ENCODE measurements at regions not wholly inside any gene's neighbourhood (a gene's known extent, or its start where the extent isn't known, plus 50 kb on each side); places are given as distances from the start of the nearest gene placed in this dataset.

GRCh38 chr2:81991282-81991681 lies 1686.7 kb upstream of the LRRTM1 start:
- Histone ChIP-seq H3K27me3 (no peaks in the 10 kb centered on the region), H3K36me3 (no peaks in the 10 kb centered on the region), H3K4me1 (no peaks in the 10 kb centered on the region), H3K4me3 (no peak overlapping the region), H3K9me3 (replicated peaks) (no peaks in the 10 kb centered on the region), H3K27ac (no peak overlapping the region)
- DNase-seq = no peak

- no peaks in the 10 kb centered on the region for H3K9me3 ChIP-seq (replicated peaks)
- no peaks in the 10 kb centered on the region for H3K36me3 ChIP-seq
- H3K27ac ChIP-seq = no peak overlapping the region
- H3K4me3 ChIP-seq = no peak overlapping the region
- H3K4me1 ChIP-seq = no peaks in the 10 kb centered on the region
- 0 out of 2 replicates have a peak, but pooled peaks cover 4% of the 10 kb centered on the region for H3K27me3 ChIP-seq
- no peak for DNase-seq
These were observed 1682.8 kb upstream of the LRRTM1 start for GRCh38 chr2:81987370-81987769.

DNA sequence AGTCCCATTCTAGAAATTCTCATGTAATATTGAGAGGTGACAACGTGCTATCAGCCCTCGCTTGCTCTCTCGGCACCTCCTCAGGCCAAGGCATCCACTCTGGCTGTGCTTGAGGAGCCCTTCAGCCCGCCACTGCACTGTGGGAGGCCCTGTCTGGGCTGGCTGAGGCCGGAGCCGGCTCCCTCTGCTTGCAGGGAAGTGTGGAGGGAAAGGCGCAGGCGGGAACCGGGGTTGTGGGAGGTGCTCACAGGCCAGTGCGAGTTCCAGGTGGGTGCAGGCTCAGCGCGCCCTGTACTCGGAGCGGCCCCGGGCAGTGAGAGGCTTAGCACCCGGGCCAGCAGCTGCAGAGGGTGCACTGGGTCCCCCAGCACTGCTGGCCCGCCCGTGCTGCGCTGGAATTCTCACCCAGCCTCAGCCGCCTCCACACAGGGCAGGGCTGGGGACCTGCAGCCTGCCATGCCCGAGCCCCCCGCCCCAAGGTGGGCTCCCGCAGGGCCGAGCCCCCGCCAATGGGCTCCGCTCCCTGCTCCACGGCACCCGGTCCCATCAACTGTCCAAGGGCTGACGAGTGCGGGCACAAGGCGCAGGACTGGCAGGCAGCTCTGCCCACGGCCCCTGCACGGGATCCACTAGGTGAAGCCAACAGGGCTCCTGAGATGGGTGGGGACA lies 1680.6 kb upstream of the LRRTM1 start:
- H3K27ac ChIP-seq = no peak overlapping the region
- DNase-seq = no peak
- no peaks in the 10 kb centered on the region for H3K36me3 ChIP-seq
- no peaks in the 10 kb centered on the region for H3K4me1 ChIP-seq
- H3K9me3 ChIP-seq (replicated peaks) = no peaks in the 10 kb centered on the region
- H3K4me3 ChIP-seq = no peak overlapping the region
- 0 out of 2 replicates have a peak, but pooled peaks cover 4% of the 10 kb centered on the region for H3K27me3 ChIP-seq

DNA sequence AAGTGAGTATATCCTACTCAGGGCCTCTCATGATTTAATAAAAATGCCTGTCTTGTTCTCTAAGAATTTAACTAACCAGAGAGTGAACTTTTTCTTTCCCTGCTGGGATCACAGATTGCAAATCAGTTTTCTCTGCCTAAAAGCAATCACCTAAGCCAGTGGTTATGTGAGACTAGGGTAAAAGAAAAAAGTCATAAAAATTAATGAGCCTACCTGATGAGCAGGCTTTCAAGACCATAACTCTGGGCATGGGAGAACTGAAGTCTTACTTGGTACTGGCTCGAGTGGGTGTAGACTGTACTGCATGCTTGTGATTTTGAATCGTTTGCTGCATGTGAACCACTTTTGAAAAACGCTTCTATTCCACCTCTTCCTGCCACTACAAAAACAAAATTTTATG lies 1677.0 kb upstream of the LRRTM1 start:
- no peak for DNase-seq

DNA sequence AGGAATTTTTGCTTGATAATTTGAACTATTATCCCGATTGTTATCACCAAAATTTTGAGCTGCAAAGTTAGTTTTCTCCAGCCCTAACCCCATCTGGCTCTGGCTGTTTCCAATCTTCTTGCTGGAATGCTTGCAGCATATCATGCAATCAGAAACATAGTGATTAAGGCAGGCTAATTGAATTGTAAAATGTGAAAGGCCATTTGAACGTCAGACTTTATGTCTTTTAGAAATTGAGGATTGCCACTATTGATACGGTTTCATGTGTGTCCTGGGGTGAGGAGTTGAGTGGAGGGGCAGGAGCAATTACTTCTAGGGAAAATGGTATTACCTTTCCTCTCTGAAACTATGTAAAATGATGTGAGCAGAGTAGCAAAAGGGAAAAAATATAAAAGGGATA lies 1674.5 kb upstream of the LRRTM1 start:
- no peak overlapping the region for H3K27ac ChIP-seq
- peaks cover 3% of the 10 kb centered on the region; the same call in 1 of the 2 replicates for H3K27me3 ChIP-seq
- no peaks in the 10 kb centered on the region for H3K36me3 ChIP-seq

More for the DNA sequence above, 1677.0 kb upstream of the LRRTM1 start:
- Histone ChIP-seq H3K4me3 (no peak overlapping the region), H3K27me3 (0 out of 2 replicates have a peak, but pooled peaks cover 4% of the 10 kb centered on the region), H3K9me3 (replicated peaks) (no peaks in the 10 kb centered on the region), H3K36me3 (no peaks in the 10 kb centered on the region), H3K4me1 (no peaks in the 10 kb centered on the region), H3K27ac (no peak overlapping the region)

GRCh38 chr2:81976998-81977397 lies 1672.4 kb upstream of the LRRTM1 start:
- DNase-seq = no peak
- H3K27me3 ChIP-seq = peaks cover 3% of the 10 kb centered on the region; the same call in 1 of the 2 replicates
- no peaks in the 10 kb centered on the region for H3K9me3 ChIP-seq (replicated peaks)
- no peak overlapping the region for H3K4me3 ChIP-seq
- H3K36me3 ChIP-seq = no peaks in the 10 kb centered on the region
- no peak overlapping the region for H3K27ac ChIP-seq
- H3K4me1 ChIP-seq = no peaks in the 10 kb centered on the region

More for the DNA sequence above, 1674.5 kb upstream of the LRRTM1 start:
- no peak for DNase-seq
- H3K4me1 ChIP-seq = no peaks in the 10 kb centered on the region
- no peaks in the 10 kb centered on the region for H3K9me3 ChIP-seq (replicated peaks)
- H3K4me3 ChIP-seq = no peak overlapping the region

DNA sequence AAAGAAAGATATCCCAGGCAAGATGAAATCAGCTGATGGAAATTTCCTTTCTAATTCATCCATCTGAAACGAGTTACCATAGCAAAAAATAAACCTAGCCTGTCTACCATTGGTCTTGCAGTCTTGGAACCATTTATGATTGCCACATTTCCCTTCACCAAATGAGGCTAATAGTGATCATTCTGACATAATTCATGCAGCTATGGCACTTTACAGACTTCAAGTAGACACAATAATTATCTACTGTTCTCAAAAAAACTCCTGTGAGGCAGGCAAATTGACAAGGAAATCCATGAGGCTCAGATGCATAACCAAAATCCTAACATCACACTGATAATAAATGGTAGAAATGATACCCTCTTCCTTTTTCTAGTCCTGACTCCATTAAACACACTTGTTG lies 1669.7 kb upstream of the LRRTM1 start:
- peaks cover 3% of the 10 kb centered on the region; the same call in 1 of the 2 replicates for H3K27me3 ChIP-seq
- H3K4me3 ChIP-seq = no peak overlapping the region
- H3K36me3 ChIP-seq = no peaks in the 10 kb centered on the region
- no peak for DNase-seq
- no peaks in the 10 kb centered on the region for H3K9me3 ChIP-seq (replicated peaks)
- no peak overlapping the region for H3K27ac ChIP-seq
- H3K4me1 ChIP-seq = no peaks in the 10 kb centered on the region

DNA sequence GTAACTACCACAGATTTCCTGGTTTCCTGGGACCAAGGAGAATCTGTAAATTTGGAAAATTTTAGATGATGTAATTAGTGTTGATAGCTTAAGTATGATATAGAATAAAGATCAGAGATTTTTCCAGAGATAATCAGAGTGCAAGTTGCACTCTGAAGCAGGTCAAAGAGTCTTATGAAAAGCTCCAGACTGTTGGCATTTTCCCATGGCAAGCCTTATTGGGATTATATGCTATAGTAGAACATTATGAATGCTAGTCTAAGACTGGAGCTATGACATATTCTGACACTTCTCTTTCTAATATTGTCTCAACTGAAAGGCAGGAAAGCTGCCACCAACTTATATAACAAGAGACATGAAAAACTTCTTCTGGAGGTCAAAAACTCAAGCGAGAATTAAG lies 1638.3 kb upstream of the LRRTM1 start:
- no peaks in the 10 kb centered on the region for H3K9me3 ChIP-seq (replicated peaks)
- no peaks in the 10 kb centered on the region for H3K4me1 ChIP-seq
- H3K4me3 ChIP-seq = no peak overlapping the region
- no peak for DNase-seq
- H3K27ac ChIP-seq = no peak overlapping the region
- no peaks in the 10 kb centered on the region for H3K36me3 ChIP-seq
- H3K27me3 ChIP-seq = no peaks in the 10 kb centered on the region

DNA sequence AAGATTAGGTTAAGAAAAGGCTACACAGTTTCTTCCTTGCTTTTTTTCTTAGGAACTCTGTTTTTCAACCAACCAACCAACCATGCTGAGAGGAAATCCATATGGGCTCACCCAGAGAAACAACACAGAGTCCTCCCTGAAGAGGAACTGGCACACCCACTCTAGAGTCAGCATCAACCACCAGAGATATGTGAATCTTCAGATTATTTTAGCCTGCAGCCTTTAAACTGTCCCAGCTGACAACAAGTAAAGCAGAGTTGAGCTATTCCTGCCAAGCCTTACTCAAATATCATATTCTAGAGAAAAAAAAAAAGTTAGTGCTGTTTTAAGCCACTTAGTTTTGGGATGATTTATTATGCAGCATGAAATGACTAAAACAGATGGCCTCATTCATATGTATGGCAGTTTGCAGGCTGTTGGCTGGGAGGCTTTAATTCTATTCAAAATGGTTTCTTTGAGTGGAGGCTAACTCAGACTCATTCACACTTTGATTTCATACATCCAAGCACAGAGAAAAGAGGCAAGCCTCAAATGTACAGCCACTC lies 1637.7 kb upstream of the LRRTM1 start:
- DNase-seq = no peak
- H3K4me1 ChIP-seq = no peaks in the 10 kb centered on the region
- H3K9me3 ChIP-seq (replicated peaks) = no peaks in the 10 kb centered on the region
- H3K36me3 ChIP-seq = no peaks in the 10 kb centered on the region
- no peak overlapping the region for H3K27ac ChIP-seq
- H3K27me3 ChIP-seq = no peaks in the 10 kb centered on the region
- H3K4me3 ChIP-seq = no peak overlapping the region

GRCh38 chr2:81940266-81940955 lies 1635.9 kb upstream of the LRRTM1 start:
- no peak for DNase-seq
- H3K27ac ChIP-seq = no peak overlapping the region
- H3K9me3 ChIP-seq (replicated peaks) = no peaks in the 10 kb centered on the region
- H3K4me1 ChIP-seq = no peaks in the 10 kb centered on the region
- no peaks in the 10 kb centered on the region for H3K27me3 ChIP-seq
- H3K4me3 ChIP-seq = no peak overlapping the region
- no peaks in the 10 kb centered on the region for H3K36me3 ChIP-seq

GRCh38 chr2:81937944-81938343 lies 1633.4 kb upstream of the LRRTM1 start:
- Histone ChIP-seq H3K4me3 (no peak overlapping the region), H3K36me3 (no peaks in the 10 kb centered on the region), H3K4me1 (no peaks in the 10 kb centered on the region), H3K27ac (no peak overlapping the region), H3K9me3 (replicated peaks) (no peaks in the 10 kb centered on the region), H3K27me3 (0 out of 2 replicates have a peak, but pooled peaks cover 2% of the 10 kb centered on the region)
- DNase-seq = no peak

- no peaks in the 10 kb centered on the region for H3K36me3 ChIP-seq
- no peaks in the 10 kb centered on the region for H3K9me3 ChIP-seq (replicated peaks)
- no peak overlapping the region for H3K4me3 ChIP-seq
- no peaks in the 10 kb centered on the region for H3K4me1 ChIP-seq
- no peaks in the 10 kb centered on the region for H3K27me3 ChIP-seq
- no peak overlapping the region for H3K27ac ChIP-seq
- no peak for DNase-seq
These were observed 1599.0 kb upstream of the LRRTM1 start for GRCh38 chr2:81903534-81903933.

DNA sequence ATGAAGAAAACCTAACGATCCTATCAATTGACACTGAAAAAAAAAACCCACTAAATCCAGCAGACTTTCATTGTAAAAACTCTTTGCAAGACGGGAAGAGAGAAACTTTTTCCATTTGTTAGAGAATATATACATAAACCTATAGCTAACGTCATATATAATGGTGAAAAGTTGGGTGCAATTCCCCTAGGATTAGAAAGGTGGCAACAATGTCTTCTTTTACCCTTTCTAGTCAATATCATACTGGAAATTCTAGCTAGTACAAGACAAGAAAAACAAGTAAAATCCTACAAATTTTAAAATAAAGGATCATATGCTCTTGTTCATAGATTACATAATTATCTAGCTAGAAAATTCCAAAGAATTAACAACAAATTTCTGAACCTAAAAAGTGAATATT lies 1596.5 kb upstream of the LRRTM1 start:
- no peaks in the 10 kb centered on the region for H3K9me3 ChIP-seq (replicated peaks)
- H3K36me3 ChIP-seq = no peaks in the 10 kb centered on the region
- H3K27me3 ChIP-seq = 0 out of 2 replicates have a peak, but pooled peaks cover 5% of the 10 kb centered on the region
- H3K4me3 ChIP-seq = no peak overlapping the region
- no peak overlapping the region for H3K27ac ChIP-seq
- no peaks in the 10 kb centered on the region for H3K4me1 ChIP-seq
- DNase-seq = peak in 1 of 2 experiments; percentile 12

DNA sequence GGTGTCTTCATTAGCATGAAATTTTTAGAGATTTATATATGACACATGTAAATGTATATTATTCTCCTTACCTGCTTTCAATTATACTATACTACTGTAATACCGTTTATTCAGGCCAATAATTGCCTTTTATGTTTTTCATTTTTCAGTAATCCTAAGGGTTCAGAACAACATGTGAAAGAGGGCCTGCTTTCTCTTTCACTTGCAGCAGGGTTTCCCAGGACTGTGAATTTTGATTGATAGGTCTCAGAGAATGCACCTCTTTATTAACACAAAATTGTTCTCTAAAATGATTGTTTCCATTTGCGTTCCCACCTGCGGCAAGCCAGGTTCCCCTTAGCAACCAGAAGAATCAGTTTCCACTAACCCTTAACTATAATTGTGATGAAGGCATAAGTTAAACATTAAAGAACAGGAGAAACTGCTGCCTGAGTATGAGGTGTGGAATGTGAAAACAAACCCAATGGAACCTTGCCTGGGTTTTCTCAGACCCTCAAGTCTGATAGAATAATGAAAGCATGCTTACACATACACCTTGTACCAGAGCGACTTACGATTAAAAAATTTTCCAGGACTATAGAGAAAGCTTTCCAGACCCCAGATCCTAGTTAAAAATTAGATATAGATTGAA lies 1591.2 kb upstream of the LRRTM1 start:
- H3K4me1 ChIP-seq = no peaks in the 10 kb centered on the region
- peaks cover 12% of the 10 kb centered on the region; the same call in 1 of the 2 replicates for H3K27me3 ChIP-seq
- no peak overlapping the region for H3K27ac ChIP-seq
- no peak overlapping the region for H3K4me3 ChIP-seq
- no peaks in the 10 kb centered on the region for H3K9me3 ChIP-seq (replicated peaks)
- DNase-seq = no peak
- H3K36me3 ChIP-seq = no peaks in the 10 kb centered on the region

DNA sequence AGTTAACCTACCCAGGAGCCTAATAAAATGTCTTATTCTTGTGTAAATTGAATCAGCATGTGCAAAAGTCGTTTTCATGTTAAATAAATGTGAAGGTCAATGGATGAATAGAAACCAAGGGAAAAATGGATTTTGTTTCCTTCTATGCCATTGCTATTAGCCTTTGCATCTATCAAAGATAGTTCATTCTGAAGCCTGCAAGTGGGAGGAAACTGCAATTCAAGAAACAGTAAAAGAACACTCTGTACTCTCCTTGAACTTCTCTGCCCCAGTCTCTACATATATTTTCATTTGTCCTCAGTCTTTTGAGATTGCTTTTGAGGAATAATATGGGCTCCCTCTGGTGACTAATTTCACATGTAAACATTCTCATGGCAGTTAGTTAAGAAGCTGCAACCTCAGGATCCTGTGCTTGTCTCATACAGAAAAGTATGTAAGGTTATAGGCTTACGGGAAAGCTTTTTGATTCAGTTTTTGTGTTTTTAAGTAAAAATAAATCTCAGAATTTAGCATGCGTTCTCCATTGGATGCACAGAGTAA lies 1590.0 kb upstream of the LRRTM1 start:
- DNase-seq = peak in 1 of 2 experiments; percentile 4
- Histone ChIP-seq H3K9me3 (replicated peaks) (no peaks in the 10 kb centered on the region), H3K4me1 (no peaks in the 10 kb centered on the region), H3K4me3 (no peak overlapping the region), H3K27ac (no peak overlapping the region), H3K36me3 (no peaks in the 10 kb centered on the region), H3K27me3 (peaks cover 12% of the 10 kb centered on the region; the same call in 1 of the 2 replicates)
